ENCODE measurements at regions not wholly inside any gene's neighbourhood (a gene's known extent, or its start where the extent isn't known, plus 50 kb on each side); places are given as distances from the start of the nearest gene placed in this dataset.

DNA sequence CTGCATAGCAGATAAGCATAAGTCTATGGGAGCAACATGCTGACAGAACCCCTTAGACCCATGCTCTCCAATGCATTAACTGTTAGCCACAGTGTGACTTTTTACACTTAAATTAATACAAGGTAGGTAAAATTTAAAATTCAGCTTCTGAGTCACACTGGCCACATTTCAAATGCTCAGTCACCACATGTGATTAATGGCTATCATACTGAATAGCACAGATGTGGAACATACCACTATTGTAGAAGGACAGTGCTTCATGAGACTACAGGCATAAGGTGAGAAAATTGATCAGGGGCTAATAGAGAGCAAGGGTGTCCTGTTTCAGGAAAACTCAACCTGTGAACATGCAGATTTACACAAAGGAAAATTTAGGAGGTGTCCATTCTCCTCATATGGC, 357.0 kb upstream of the SEMA6D start:
- TF ChIP-seq, protein P1, sequence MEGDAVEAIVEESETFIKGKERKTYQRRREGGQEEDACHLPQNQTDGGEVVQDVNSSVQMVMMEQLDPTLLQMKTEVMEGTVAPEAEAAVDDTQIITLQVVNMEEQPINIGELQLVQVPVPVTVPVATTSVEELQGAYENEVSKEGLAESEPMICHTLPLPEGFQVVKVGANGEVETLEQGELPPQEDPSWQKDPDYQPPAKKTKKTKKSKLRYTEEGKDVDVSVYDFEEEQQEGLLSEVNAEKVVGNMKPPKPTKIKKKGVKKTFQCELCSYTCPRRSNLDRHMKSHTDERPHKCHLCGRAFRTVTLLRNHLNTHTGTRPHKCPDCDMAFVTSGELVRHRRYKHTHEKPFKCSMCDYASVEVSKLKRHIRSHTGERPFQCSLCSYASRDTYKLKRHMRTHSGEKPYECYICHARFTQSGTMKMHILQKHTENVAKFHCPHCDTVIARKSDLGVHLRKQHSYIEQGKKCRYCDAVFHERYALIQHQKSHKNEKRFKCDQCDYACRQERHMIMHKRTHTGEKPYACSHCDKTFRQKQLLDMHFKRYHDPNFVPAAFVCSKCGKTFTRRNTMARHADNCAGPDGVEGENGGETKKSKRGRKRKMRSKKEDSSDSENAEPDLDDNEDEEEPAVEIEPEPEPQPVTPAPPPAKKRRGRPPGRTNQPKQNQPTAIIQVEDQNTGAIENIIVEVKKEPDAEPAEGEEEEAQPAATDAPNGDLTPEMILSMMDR (IDR thresholded peaks at IDR 0.05), result no peak
- TF ChIP-seq, protein P2, sequence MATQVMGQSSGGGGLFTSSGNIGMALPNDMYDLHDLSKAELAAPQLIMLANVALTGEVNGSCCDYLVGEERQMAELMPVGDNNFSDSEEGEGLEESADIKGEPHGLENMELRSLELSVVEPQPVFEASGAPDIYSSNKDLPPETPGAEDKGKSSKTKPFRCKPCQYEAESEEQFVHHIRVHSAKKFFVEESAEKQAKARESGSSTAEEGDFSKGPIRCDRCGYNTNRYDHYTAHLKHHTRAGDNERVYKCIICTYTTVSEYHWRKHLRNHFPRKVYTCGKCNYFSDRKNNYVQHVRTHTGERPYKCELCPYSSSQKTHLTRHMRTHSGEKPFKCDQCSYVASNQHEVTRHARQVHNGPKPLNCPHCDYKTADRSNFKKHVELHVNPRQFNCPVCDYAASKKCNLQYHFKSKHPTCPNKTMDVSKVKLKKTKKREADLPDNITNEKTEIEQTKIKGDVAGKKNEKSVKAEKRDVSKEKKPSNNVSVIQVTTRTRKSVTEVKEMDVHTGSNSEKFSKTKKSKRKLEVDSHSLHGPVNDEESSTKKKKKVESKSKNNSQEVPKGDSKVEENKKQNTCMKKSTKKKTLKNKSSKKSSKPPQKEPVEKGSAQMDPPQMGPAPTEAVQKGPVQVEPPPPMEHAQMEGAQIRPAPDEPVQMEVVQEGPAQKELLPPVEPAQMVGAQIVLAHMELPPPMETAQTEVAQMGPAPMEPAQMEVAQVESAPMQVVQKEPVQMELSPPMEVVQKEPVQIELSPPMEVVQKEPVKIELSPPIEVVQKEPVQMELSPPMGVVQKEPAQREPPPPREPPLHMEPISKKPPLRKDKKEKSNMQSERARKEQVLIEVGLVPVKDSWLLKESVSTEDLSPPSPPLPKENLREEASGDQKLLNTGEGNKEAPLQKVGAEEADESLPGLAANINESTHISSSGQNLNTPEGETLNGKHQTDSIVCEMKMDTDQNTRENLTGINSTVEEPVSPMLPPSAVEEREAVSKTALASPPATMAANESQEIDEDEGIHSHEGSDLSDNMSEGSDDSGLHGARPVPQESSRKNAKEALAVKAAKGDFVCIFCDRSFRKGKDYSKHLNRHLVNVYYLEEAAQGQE (IDR thresholded peaks at IDR 0.05; ENCODE audit: insufficient read depth in 1 of 2, low read depth in 2 of 2, low read length in 1 of 2), result no peak
- TF ChIP-seq POLR2AphosphoS5 (IDR thresholded peaks at IDR 0.05; ENCODE audit: low read depth, low read length) (no peak), TCF7L2 (IDR thresholded peaks at IDR 0.05; ENCODE audit: low read depth, low read length) (no peak), SIN3A (IDR thresholded peaks at IDR 0.05; ENCODE audit: borderline replicate concordance, insufficient read depth, low read depth, low read length) (no peak)
